ENCODE measurements at regions not wholly inside any gene's neighbourhood (a gene's known extent, or its start where the extent isn't known, plus 50 kb on each side); places are given as distances from the start of the nearest gene placed in this dataset.
"Not testable (repeated sequence)": the region's sequence is repeated elsewhere in the genome, so short reads cannot be mapped to it uniquely, and the experiment has no call there.

GRCh38 chr2:61774351-61774750, 79.5 kb downstream of the FAM161A start:
- no peak for DNase-seq

DNA sequence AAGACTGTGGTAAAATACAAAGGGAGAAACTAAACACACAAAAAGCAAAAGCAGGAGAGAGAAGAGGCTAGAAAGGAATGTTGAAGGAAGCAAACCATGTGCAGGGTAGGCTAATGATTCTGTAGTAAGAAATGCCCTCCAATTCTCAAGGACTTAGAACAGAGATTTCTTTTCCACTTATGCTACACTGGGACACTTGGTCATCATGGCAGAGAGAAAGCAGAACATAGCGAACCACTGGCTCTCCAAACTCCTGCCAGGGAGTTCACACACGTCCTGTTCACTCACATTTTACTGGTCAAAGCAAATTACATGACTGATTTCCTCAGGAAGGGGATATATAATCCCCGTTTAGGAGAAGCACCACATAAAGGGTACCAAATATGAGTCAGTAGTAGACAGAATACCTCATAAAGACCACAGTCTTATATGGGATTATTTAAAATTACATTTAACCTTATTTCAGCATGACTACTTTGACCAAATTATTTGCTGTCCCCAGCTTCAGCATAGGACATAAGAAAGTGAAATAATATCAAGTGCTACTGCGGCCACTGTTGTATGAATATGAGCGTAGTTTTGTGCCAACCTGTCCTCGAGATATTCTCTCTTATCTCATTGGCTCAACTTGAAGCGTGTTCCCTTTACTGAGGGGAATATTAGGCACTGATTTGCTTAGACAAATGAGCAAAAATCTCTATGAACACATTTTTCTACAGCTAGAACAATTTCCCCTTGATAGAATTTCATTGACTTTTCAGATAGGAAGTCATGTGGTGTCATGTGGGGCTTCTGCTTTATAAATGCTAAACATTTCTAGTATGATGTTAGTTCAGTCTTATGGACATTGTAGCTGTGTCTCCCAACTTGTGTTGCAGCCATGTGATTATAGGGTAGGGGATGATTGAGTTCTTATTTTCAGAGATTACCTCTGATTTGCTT, 81.7 kb downstream of the FAM161A start:
- DNase-seq: no peak

DNA sequence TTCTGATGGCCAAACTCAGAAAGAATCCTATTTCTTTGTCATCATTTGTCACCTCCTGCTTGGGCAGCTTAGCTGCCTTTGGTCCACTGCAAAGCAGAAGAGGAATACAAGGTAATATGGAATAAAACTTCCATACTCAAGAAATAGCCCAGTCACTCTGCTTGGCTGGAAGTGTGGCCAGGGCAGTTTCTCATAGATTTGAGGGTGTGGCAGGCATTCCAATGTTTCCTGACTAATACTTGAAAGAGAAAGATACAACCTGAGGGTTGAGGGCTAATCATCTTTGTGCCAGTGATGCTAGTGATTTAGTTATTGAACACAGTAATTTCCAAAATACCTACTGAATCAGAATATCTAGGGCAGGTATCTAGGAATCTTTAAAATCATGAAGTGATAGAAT, 83.1 kb downstream of the FAM161A start:
- no peak for DNase-seq

DNA sequence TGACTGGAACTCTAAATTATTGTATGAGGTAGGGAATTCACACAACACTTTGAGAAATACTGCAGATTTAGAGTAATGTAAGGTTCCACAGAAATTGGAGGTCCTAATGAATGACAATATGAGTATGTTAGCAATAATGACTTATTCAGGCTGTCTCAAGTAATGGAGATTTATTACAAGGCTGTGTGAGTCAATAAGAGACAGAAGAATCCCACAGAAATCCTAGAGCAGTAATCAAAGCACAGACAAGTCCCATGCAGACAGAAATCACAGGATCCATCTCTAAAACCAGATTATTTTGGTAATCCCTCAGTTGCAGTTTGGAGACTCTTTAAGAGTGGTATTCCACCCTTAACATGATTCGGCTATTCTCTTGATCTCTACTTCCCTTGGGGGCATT, 83.6 kb downstream of the FAM161A start:
- no peak for DNase-seq

DNA sequence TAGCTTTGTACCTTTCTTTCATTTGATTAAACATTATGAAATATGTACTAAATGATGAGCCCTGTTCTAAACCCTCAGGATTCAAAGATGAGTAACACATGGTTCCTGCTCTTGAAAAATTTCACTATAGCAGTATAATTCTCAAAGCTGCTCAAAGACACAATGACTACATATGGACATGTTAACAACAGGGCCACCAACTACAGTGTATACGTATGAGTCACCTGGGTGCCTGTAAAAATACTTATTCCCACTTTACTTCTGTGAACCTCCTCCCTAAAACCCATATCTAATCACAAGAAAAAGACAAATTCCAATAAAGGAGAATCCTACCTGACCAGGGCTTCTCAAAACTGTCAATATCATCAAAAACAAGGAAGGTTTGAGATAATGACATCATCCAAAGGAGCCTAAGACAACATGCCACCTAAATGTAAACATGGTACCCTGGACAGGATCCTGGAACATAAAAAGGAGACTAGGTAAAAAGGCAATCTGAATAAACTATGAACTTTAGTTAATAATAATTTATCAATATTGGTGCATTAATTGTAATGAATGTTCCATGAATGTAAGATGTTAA, 84.7 kb downstream of the FAM161A start:
- no peak for DNase-seq

GRCh38 chr2:61764035-61764800, 89.6 kb downstream of the FAM161A start:
- DNase-seq: peak; percentile 96

DNA sequence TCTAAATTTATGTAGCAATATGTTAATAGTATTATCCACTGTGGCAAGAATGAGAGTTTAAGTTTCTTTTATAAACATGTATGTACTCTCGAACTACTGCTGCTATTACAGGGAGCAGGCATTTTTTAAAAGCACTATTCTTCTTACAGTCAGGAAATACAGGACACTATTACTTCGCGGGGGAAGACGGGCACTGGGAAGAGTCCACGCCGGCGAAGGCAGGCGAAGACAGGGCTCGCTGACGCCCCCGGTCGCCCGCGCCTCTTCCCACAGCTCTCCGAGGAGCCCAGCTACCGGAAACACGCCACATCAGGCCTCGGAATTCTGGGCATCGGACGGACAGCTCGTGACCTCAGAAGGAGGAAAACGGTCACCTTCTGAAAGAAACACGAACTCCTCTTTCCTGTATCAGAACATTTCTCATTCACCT, 90.2 kb downstream of the FAM161A start:
- DNase-seq: peak; percentile 83

DNA sequence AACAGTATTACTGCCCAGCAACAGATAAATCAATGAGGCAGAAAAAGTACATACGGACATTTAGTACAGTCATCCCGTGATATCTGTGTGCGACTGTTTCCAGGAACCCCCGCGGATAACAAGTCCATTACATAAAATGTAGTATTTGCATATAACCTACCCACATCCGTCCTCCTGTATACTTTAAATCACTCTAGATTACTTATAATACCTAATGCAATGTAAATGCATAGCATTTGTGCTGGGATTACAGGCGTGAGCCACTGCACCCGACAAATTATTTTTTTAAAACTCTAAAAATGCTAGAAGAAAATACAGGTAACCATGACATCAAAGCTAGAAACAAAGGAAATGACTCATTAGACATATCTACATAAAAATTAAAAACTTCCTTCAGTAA, 91.6 kb downstream of the FAM161A start:
- no peak for DNase-seq

GRCh38 chr2:61759718-61760117, 94.1 kb downstream of the FAM161A start:
- DNase-seq: no peak

DNA sequence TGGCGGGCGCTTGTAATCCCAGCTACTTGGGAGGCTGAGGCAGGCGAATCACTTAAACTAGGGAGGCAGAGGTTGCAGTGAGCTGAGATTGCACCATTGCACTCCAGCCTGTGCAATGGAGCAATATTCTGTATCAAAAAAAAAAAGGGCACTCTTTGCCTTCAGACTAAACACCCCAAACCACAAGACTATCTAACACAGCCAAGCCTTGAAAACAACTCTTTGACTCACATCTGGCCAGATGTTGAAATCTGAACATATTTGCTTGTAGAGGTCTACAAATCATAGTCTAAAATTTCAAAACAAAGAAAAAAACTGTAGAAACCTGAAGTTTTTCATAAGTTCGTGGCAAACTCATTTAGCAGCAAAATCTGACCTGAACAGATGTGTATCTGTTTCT, 94.9 kb downstream of the FAM161A start:
- DNase-seq: no peak

- no peak for DNase-seq
These were observed 95.7 kb downstream of the FAM161A start for GRCh38 chr2:61758159-61758558.

- DNase-seq: no peak
These were observed 100.3 kb downstream of the FAM161A start for GRCh38 chr2:61753512-61753911.

- DNase-seq: no peak
These were observed 103.2 kb downstream of the FAM161A start for GRCh38 chr2:61750624-61751023.

GRCh38 chr2:61742955-61743354, 110.9 kb downstream of the FAM161A start:
- no peak for DNase-seq

- DNase-seq: no peak
These were observed 116.0 kb downstream of the FAM161A start for GRCh38 chr2:61737841-61738240.

- DNase-seq: no peak
These were observed 116.9 kb downstream of the FAM161A start for GRCh38 chr2:61736953-61737352.

DNA sequence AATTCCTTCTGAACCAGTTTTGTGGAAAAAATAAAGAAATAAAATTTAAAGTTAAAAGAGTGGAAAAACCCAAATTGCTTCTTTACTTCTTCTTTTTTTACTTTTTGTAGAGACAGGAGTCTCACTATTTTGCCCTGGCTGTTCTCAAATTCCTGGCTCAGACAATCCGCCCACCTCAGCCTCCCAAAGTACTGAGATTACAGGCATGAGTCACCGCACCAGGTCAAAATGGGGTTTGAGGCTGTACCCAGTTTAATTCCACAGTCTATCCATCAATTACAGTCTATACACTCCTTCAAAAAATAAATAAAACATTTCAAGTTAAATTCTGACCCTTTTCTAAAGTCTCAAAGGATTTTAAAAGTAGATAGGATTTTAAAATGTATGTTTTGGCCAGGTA, 120.3 kb downstream of the FAM161A start:
- no peak for DNase-seq

DNA sequence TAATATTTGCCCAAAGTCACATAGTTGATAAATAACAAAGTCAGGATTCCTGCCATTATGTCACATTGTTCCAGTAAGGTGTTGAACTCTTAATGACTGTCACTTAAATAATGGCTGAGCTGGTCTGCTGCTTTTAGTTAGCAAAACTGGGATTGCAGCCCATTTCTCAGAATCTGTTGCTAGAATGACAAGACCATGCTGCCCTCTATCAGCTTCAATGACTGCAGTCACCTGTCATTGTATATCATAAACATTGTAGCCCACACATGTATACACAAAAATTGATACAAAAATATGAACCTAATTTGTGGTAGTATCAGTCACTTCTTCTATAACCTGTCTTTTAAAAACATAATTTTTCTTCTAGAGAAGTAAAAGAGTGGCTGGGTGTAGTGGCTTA, 121.1 kb downstream of the FAM161A start:
- DNase-seq: no peak

DNA sequence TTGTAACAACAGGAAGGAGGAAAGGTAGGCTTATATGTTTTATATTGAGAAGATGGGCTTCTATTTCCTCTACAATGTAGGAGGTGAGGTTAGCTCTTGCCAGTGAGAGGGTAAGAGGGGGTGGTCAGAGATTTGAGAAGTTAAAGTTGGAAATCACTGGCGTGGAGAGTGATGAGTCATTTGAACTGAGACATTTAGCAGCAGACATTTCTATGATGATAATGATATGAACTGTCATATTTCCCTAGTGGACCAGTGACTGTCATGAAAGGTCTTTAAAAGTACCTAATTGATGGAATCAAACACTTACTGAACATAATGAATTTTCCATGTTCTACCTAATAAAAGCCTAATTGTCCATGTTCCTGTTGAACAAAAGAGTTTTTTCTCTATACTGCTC, 126.1 kb downstream of the FAM161A start:
- DNase-seq: no peak

DNA sequence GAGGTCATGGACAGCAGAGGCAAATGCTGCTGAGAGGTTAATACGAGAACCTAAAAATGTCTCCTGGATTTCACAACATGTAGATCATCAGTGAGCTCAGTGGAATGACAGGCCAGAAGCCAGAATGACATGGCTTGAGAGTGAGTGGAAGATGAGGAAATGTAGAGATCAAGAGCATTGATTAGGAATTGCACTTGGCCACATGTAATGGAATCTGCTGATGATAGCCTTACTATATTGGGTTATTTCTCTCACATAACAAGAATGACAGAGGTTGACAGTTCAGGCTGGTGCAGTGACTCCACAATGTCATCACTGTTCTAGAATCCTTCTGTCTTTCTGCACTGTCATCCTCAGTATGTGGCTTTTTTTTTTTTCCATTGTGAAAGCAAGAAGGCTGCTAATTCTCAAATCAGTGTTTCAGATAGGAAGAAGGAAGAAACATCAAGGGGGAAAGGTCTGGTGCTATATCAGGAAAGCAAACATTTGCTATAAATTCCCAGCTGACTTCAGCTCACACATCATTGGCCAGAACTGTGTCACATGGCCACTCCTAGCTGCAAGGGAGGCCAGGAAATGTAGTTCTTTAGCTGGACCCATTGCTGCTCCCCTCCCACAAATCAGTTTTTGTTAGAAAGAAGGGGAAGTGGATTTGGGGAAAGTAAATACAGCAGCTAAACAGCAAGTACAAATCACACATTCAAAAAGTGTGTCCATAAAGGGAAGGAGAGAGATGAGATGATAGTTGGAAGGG, 127.2 kb downstream of the FAM161A start:
- DNase-seq: no peak

- not testable (repeated sequence) for DNase-seq
These were observed 130.5 kb downstream of the FAM161A start for GRCh38 chr2:61723364-61723763.

- no peak for DNase-seq
These were observed 131.1 kb downstream of the FAM161A start for GRCh38 chr2:61722800-61723199.

Measured in left kidney (tissue), 1 donor.